Testis (tissue), 2 donors: ENCODE measurements at regions not wholly inside any gene's neighbourhood (a gene's known extent, or its start where the extent isn't known, plus 50 kb on each side); places are given as distances from the start of the nearest gene placed in this dataset.

ENCODE experiments used
- DNase-seq: peaks from one replicate; pipeline ENCODE4 v3.0.0-alpha.2; 2019
- H3K27ac ChIP-seq, 2 donors: fragments of 200-600 bp; sonication (generic); one replicate each; pipeline ENCODE4 v1.5.1; 2019
- H3K27me3 ChIP-seq: fragments of 200-600 bp; sonication (generic); one replicate; pipeline ENCODE4 v1.5.1; 2019
- H3K36me3 ChIP-seq: fragments of 200-600 bp; sonication (generic); one replicate; pipeline ENCODE4 v1.5.1; 2017; ENCODE audit warnings: low read depth; ENCODE audit errors: missing control alignments
- H3K4me1 ChIP-seq: fragments of 200-600 bp; sonication (generic); one replicate; pipeline ENCODE4 v1.5.1; 2019
- H3K4me3 ChIP-seq, 2 donors: fragments of 200-600 bp; sonication (generic); one replicate each; pipeline ENCODE4 v1.5.1; 2017 to 2019
- H3K9me3 ChIP-seq: fragments of 200-600 bp; sonication (generic); one replicate; pipeline ENCODE4 v1.5.1; 2017
- POLR2A ChIP-seq: fragments of 450-650 bp; IDR thresholded peaks from one replicate; pipeline ENCODE4 v1.6.1; 2017; ENCODE audit warnings: antibody characterized with exemption, mild to moderate bottlenecking, moderate library complexity
- WGBS, 2 donors: methylation state at CpG; one replicate each; pipeline ENCODE4 v1.1.5; 2018; 5-methylcytosine and 5-hydroxymethylcytosine counted together
- intact Hi-C: fragments of 100-400 bp; cut with DNase I; formaldehyde crosslinking; loops from one replicate; pipeline ENCODE4 v1.15.1; 2023; ENCODE audit warnings: low total_unique reads
- TF ChIP-seq, protein P1 (sequence below), 3 experiments: fragments of 450-650 bp in 2 of 3; fragments of 200-600 bp in 1 of 3; sonication (generic) in 1 of 3; IDR thresholded peaks; one replicate each; pipeline ENCODE4 v1.5.1; 2016 to 2019; ENCODE audit warnings: antibody characterized with exemption in 3 of 3, mild to moderate bottlenecking in 2 of 3, moderate library complexity in 1 of 3

DNA sequence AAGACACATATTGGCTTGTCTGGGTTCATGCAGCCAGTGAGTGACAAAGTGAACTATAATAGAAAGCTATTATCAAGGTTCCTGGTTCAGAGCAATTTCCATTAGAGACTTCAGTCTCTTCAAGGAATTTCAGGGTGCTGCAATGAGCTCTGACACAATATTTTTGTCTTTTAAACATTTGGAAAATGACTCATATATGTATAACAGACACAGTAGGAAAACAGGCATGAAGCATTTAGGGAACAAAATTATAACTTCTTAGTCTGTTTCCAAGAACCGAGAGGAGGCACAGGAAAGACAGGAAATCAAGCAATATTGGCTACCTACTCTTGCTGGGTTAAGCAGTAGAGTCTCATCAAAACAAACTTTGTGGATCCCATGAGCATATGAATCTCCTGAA is 170.4 kb downstream of the PTPRC start:
- DNase-seq, result no peak
- WGBS, 2 donors, result 70 to 75% methylated on average over 1 of the region's 1 CpG
- intact Hi-C loops, result no loop called here
- Histone ChIP-seq H3K27me3 (no peaks in the 10 kb centered on the region), H3K27ac (no peak overlapping the region), H3K4me1 (no peaks in the 10 kb centered on the region), H3K36me3 (no peaks in the 10 kb centered on the region), H3K4me3 (no peak overlapping the region), H3K9me3 (no peaks in the 10 kb centered on the region)
- no peak for TF ChIP-seq POLR2A
- TF ChIP-seq, protein P1, sequence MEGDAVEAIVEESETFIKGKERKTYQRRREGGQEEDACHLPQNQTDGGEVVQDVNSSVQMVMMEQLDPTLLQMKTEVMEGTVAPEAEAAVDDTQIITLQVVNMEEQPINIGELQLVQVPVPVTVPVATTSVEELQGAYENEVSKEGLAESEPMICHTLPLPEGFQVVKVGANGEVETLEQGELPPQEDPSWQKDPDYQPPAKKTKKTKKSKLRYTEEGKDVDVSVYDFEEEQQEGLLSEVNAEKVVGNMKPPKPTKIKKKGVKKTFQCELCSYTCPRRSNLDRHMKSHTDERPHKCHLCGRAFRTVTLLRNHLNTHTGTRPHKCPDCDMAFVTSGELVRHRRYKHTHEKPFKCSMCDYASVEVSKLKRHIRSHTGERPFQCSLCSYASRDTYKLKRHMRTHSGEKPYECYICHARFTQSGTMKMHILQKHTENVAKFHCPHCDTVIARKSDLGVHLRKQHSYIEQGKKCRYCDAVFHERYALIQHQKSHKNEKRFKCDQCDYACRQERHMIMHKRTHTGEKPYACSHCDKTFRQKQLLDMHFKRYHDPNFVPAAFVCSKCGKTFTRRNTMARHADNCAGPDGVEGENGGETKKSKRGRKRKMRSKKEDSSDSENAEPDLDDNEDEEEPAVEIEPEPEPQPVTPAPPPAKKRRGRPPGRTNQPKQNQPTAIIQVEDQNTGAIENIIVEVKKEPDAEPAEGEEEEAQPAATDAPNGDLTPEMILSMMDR (IDR thresholded peaks at IDR 0.05), result no peak

DNA sequence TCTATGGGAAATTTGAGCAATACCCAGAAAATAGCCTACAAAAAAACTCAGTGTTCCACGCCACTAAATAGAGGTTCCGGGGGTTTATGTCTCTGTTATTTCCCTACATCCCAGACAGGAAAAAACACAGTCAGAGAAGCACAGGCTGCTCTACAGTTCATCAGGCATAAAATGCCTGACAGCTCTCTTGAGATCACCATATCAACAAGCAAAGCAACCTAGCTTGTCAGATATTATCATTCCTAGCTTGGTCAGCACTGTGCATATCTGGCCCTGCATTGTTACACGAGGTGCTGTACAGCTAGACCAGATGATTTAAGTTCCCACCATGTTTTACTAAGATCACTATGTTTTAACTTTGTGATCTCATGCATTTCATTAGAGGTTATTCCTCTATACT is 172.6 kb downstream of the PTPRC start:
- Histone ChIP-seq H3K27ac (no peak overlapping the region), H3K4me3 (no peak overlapping the region), H3K36me3 (no peaks in the 10 kb centered on the region), H3K9me3 (no peaks in the 10 kb centered on the region), H3K27me3 (no peaks in the 10 kb centered on the region), H3K4me1 (no peaks in the 10 kb centered on the region)
- intact Hi-C loops, result no loop called here
- TF ChIP-seq POLR2A, result no peak
- TF ChIP-seq, protein P1 (IDR thresholded peaks at IDR 0.05), result no peak
- 69 to 76% methylated on average over 3 of the region's 3 CpGs for WGBS, 2 donors
- DNase-seq, result no peak

DNA sequence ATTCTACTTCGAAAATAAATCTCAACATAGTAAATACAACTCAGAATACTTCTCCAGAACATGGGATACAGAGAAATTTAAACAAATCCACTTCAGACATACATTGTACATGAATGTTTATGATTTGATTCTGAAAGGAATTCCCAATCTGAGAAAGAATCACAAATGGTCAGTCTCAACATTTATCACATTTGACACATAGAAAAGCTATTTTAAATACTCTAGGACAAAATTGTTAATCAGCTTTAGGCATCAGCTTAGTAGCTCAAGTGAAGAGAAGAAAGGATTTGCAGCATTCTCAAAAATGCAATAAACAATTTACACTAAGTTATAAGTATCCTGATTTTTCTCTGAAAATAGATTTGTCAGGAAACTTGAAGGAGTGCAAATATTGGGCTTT is 184.8 kb downstream of the PTPRC start:
- Histone ChIP-seq H3K27me3 (no peaks in the 10 kb centered on the region), H3K27ac (no peak overlapping the region), H3K4me1 (no peaks in the 10 kb centered on the region), H3K36me3 (no peaks in the 10 kb centered on the region), H3K9me3 (no peaks in the 10 kb centered on the region), H3K4me3 (no peak overlapping the region)
- intact Hi-C loops, result no loop called here
- no peak for DNase-seq
- 89 to 96% methylated on average over 1 of the region's 1 CpG for WGBS, 2 donors
- no peak for TF ChIP-seq POLR2A
- TF ChIP-seq, protein P1 (IDR thresholded peaks at IDR 0.05), result no peak

DNA sequence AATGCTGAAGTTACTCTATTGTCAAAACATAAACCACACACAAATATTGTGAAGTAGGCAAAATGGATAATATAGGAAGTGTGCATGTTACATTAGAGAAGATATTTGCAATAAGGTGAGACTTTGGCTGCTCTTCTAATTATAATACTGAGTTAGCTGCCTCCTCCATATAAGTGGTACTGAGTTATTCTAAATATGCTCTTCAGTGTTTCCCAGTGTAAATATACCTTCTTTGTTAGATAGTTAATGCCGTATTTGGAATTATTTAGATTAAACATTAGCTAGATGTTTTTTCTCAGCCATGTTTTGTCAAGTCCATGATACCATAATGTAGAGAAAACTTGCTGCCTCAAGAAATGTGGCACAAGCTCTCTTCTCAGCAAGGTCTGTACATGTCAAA is 186.4 kb downstream of the PTPRC start:
- H3K4me3 ChIP-seq, result no peak overlapping the region
- intact Hi-C loops, result no loop called here
- H3K4me1 ChIP-seq, result no peaks in the 10 kb centered on the region
- H3K9me3 ChIP-seq, result no peaks in the 10 kb centered on the region
- TF ChIP-seq POLR2A, result no peak
- TF ChIP-seq, protein P1 (IDR thresholded peaks at IDR 0.05), result no peak
- H3K27ac ChIP-seq, result no peak overlapping the region
- WGBS, 2 donors, result 96 to 100% methylated on average over 1 of the region's 1 CpG
- H3K36me3 ChIP-seq, result no peaks in the 10 kb centered on the region
- no peak for DNase-seq
- H3K27me3 ChIP-seq, result no peaks in the 10 kb centered on the region

DNA sequence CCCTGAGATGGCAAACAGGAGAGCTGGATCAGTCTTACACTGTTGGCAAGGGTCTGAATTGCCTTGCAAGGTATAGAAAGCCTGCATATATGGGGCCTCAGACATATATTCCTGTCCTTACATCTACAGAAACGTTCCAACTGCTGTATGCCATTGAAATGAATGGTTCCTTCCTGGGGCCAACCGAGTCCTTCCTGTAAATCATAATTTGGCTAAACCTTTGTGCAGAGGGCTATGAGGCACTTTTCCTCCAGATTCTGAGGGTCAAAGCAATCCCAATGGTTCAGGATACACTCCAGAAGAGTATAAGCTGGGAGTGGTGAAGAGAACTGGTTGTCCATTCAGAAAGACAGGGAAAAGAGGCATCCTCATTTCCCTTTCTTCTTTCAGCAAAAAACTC is 190.5 kb downstream of the PTPRC start:
- no peaks in the 10 kb centered on the region for H3K36me3 ChIP-seq
- no peak for DNase-seq
- H3K27me3 ChIP-seq, result no peaks in the 10 kb centered on the region
- no peaks in the 10 kb centered on the region for H3K9me3 ChIP-seq
- no peaks in the 10 kb centered on the region for H3K4me1 ChIP-seq
- TF ChIP-seq POLR2A, result no peak
- TF ChIP-seq, protein P1 (IDR thresholded peaks at IDR 0.05), result no peak
- no peak overlapping the region for H3K4me3 ChIP-seq
- intact Hi-C loops, result no loop called here
- no peak overlapping the region for H3K27ac ChIP-seq
- WGBS, 2 donors, result 83 to 84% methylated on average over 2 of the region's 2 CpGs
